SK-N-SH (cell line): ENCODE measurements at regions not wholly inside any gene's neighbourhood (a gene's known extent, or its start where the extent isn't known, plus 50 kb on each side); places are given as distances from the start of the nearest gene placed in this dataset.

ENCODE experiments used
- CTCF ChIA-PET: fragments of 300-600, 350-600 bp; formaldehyde crosslinking; extraction: SDS; loops from one replicate; lab custom pipeline; 2021; lab: Yijun Ruan, JAX
- POLR2A ChIA-PET: fragments of 350-600 bp; sonication (Branson Sonifier 250); formaldehyde crosslinking; extraction: SDS; loops from one replicate; lab custom pipeline; 2020; ENCODE audit warnings: antibody characterized with exemption, inconsistent platforms; lab: Yijun Ruan, JAX
- DNase-seq: peaks from one replicate; pipeline ENCODE4 v3.0.0; 2012
- H2AFZ ChIP-seq: fragments of 200-600 bp; sonication (generic); 2 replicates; pipeline ENCODE4 v1.8.1; 2016; ENCODE audit warnings: antibody characterized with exemption, mild to moderate bottlenecking, low read depth
- H3F3A ChIP-seq: fragments of 200-600 bp; sonication (generic); replicated peaks from 2 replicates; pipeline ENCODE3; 2016; ENCODE audit warnings: antibody characterized with exemption, mild to moderate bottlenecking; ENCODE audit not compliant: insufficient read depth
- H3K27ac ChIP-seq, 2 experiments: fragments of 200-500 bp in 1 of 2; fragments of 200-600 bp in 1 of 2; sonication (Bioruptor generic) in 1 of 2; sonication (generic), shearing (Covaris generic) in 1 of 2; 2 replicates each; pipeline versions ENCODE4 v1.5.1 to v1.6.1; 2014 to 2016; ENCODE audit warnings: low read depth in 2 of 2, inconsistent platforms in 1 of 2, low read length in 1 of 2, mild to moderate bottlenecking in 1 of 2, mixed read lengths in 1 of 2
- H3K27me3 ChIP-seq: fragments of 200-600 bp; sonication (generic), shearing (Covaris generic); 2 replicates; pipeline ENCODE4 v1.6.1; 2016; ENCODE audit warnings: mixed run types; ENCODE audit not compliant: insufficient read depth
- H3K36me3 ChIP-seq, 2 experiments: fragments of 200-500 bp in 1 of 2; fragments of 200-600 bp in 1 of 2; sonication (Bioruptor generic) in 1 of 2; sonication (generic) in 1 of 2; replicated peaks in 1 of 2; 2 replicates each; pipeline versions ENCODE3 to v1.5.1; 2014 to 2016; ENCODE audit warnings: low read length in 1 of 2, mild to moderate bottlenecking in 1 of 2; ENCODE audit not compliant: insufficient read depth in 2 of 2, control insufficient read depth in 1 of 2
- H3K4me1 ChIP-seq, 2 experiments: fragments of 200-500 bp in 1 of 2; fragments of 200-600 bp in 1 of 2; sonication (Bioruptor generic) in 1 of 2; sonication (generic), shearing (Covaris generic) in 1 of 2; 2 replicates each; pipeline versions ENCODE4 v1.5.1 to v1.6.1; 2014 to 2016; ENCODE audit warnings: low read depth in 1 of 2, low read length in 1 of 2, mixed run types in 1 of 2; ENCODE audit not compliant: insufficient read depth in 2 of 2, control insufficient read depth in 1 of 2
- H3K4me2 ChIP-seq: fragments of 200-600 bp; sonication (generic), shearing (Covaris generic); 2 replicates; pipeline ENCODE4 v1.6.1; 2017; ENCODE audit warnings: mixed run types
- H3K4me3 ChIP-seq, 2 experiments: fragments of 200-500 bp in 1 of 2; fragments of 200-600 bp in 1 of 2; sonication (Bioruptor generic) in 1 of 2; sonication (generic), shearing (Covaris generic) in 1 of 2; 2 replicates each; pipeline versions ENCODE4 v1.5.1 to v1.8.1; 2014 to 2016; ENCODE audit warnings: low read depth in 2 of 2, inconsistent platforms in 1 of 2, low read length in 1 of 2, mild to moderate bottlenecking in 1 of 2, mixed read lengths in 1 of 2, moderate library complexity in 1 of 2
- H3K79me2 ChIP-seq: fragments of 200-600 bp; sonication (generic); 2 replicates; pipeline ENCODE4 v1.8.1; 2017; ENCODE audit warnings: mild to moderate bottlenecking; ENCODE audit not compliant: insufficient read depth
- H3K9ac ChIP-seq: fragments of 200-600 bp; sonication (generic); 2 replicates; pipeline ENCODE4 v1.6.1; 2017; ENCODE audit warnings: mixed run types
- H3K9me2 ChIP-seq: fragments of 200-600 bp; sonication (generic); 2 replicates; pipeline ENCODE4 v1.6.1; 2017; ENCODE audit warnings: mixed run types
- H3K9me3 ChIP-seq: fragments of 200-600 bp; sonication (generic); 2 replicates; pipeline ENCODE4 v1.6.1; 2017; ENCODE audit warnings: mixed run types, mild to moderate bottlenecking, moderate library complexity
- H4K20me1 ChIP-seq: fragments of 200-600 bp; sonication (generic); 2 replicates; pipeline ENCODE4 v1.6.1; 2017; ENCODE audit warnings: mild to moderate bottlenecking, mixed run types; ENCODE audit not compliant: insufficient read depth
- CHD2 ChIP-seq: fragments of 150-350 bp; IDR thresholded peaks from 2 replicates; pipeline ENCODE4 v1.6.1; 2018; ENCODE audit warnings: low read length; ENCODE audit not compliant: partially characterized antibody
- CTCF ChIP-seq: fragments of 200-600 bp; sonication (generic); IDR thresholded peaks from 2 replicates; pipeline ENCODE4 v1.6.1; 2017; ENCODE audit warnings: antibody characterized with exemption, mild to moderate bottlenecking, moderate library complexity
- EP300 ChIP-seq, 2 experiments: IDR thresholded peaks; 2 replicates each; pipeline versions ENCODE4 v1.4.0 to v1.6.1; 2012; ENCODE audit warnings: borderline replicate concordance in 1 of 2, low read depth in 1 of 2, low read length in 1 of 2
- EZH2phosphoT487 ChIP-seq: fragments of 200-600 bp; sonication (generic); IDR thresholded peaks from 2 replicates; pipeline ENCODE4 v1.6.1; 2017; ENCODE audit warnings: low read depth, mixed run types, mild to moderate bottlenecking, antibody characterized with exemption, moderate library complexity, borderline replicate concordance
- FOSL2 ChIP-seq: IDR thresholded peaks from 2 replicates; pipeline ENCODE4 v1.4.0; 2012; ENCODE audit warnings: low read depth, mild to moderate bottlenecking, moderate library complexity, borderline replicate concordance
- MAX ChIP-seq: IDR thresholded peaks from 2 replicates; pipeline ENCODE4 v1.4.0; 2012; ENCODE audit warnings: low read depth
- MEF2A ChIP-seq: IDR thresholded peaks from 2 replicates; pipeline ENCODE4 v1.4.0; 2012; ENCODE audit warnings: low read depth, borderline replicate concordance
- NFIC ChIP-seq: IDR thresholded peaks from 2 replicates; pipeline ENCODE4 v1.4.0; 2012; ENCODE audit warnings: borderline replicate concordance
- NRF1 ChIP-seq: IDR thresholded peaks from 2 replicates; pipeline ENCODE4 v1.6.1; 2012; ENCODE audit warnings: low read depth, mild to moderate bottlenecking, low read length
- PBX3 ChIP-seq: IDR thresholded peaks from 2 replicates; pipeline ENCODE4; 2012
- POLR2AphosphoS5 ChIP-seq: IDR thresholded peaks from 2 replicates; pipeline ENCODE4 v1.6.1; 2012; ENCODE audit warnings: low read depth, low read length
- RCOR1 ChIP-seq: fragments of 150-350 bp; IDR thresholded peaks from 2 replicates; pipeline ENCODE4 v1.6.1; 2017; ENCODE audit warnings: antibody characterized with exemption, low read length
- TEAD4 ChIP-seq: IDR thresholded peaks from 2 replicates; pipeline ENCODE4 v1.4.0; 2012; ENCODE audit warnings: mild to moderate bottlenecking, borderline replicate concordance; ENCODE audit not compliant: insufficient read depth
- USF2 ChIP-seq: fragments of 150-350 bp; IDR thresholded peaks from 2 replicates; pipeline ENCODE4 v1.6.1; 2017; ENCODE audit warnings: antibody characterized with exemption, low read length, low read depth, borderline replicate concordance
- WGBS: methylation state at CpG from one replicate; pipeline ENCODE4 v1.1.6; 2017; ENCODE audit warnings: low lambda C conversion rate; 5-methylcytosine and 5-hydroxymethylcytosine counted together
- TF ChIP-seq, protein P1 (sequence below): IDR thresholded peaks from 2 replicates; pipeline ENCODE4 v1.6.1; 2012; ENCODE audit warnings: mild to moderate bottlenecking, low read depth, low read length, moderate library complexity
- TF ChIP-seq, protein P2 (sequence below): fragments of 150-350 bp; IDR thresholded peaks from 2 replicates; pipeline ENCODE4 v1.6.1; 2016; ENCODE audit warnings: mild to moderate bottlenecking, low read depth, low read length

- H3K9me3 ChIP-seq, result peaks cover 4% of the 10 kb centered on the region; the same call in 1 of the 2 replicates
- no peaks in the 10 kb centered on the region for H3K79me2 ChIP-seq
- TF ChIP-seq USF2 (no peak), CHD2 (no peak), POLR2AphosphoS5 (no peak), RCOR1 (no peak), NRF1 (no peak), TEAD4 (no peak), EP300 (IDR thresholded peaks at IDR 0.05; ENCODE audit: borderline replicate concordance in 1 of 2, low read depth in 1 of 2, low read length in 1 of 2) (no peak), MAX (no peak), FOSL2 (no peak), MEF2A (no peak), PBX3 (no peak), EZH2phosphoT487 (no peak), NFIC (no peak), CTCF (no peak)
- TF ChIP-seq, protein P1, sequence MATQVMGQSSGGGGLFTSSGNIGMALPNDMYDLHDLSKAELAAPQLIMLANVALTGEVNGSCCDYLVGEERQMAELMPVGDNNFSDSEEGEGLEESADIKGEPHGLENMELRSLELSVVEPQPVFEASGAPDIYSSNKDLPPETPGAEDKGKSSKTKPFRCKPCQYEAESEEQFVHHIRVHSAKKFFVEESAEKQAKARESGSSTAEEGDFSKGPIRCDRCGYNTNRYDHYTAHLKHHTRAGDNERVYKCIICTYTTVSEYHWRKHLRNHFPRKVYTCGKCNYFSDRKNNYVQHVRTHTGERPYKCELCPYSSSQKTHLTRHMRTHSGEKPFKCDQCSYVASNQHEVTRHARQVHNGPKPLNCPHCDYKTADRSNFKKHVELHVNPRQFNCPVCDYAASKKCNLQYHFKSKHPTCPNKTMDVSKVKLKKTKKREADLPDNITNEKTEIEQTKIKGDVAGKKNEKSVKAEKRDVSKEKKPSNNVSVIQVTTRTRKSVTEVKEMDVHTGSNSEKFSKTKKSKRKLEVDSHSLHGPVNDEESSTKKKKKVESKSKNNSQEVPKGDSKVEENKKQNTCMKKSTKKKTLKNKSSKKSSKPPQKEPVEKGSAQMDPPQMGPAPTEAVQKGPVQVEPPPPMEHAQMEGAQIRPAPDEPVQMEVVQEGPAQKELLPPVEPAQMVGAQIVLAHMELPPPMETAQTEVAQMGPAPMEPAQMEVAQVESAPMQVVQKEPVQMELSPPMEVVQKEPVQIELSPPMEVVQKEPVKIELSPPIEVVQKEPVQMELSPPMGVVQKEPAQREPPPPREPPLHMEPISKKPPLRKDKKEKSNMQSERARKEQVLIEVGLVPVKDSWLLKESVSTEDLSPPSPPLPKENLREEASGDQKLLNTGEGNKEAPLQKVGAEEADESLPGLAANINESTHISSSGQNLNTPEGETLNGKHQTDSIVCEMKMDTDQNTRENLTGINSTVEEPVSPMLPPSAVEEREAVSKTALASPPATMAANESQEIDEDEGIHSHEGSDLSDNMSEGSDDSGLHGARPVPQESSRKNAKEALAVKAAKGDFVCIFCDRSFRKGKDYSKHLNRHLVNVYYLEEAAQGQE, result no peak
- TF ChIP-seq, protein P2, sequence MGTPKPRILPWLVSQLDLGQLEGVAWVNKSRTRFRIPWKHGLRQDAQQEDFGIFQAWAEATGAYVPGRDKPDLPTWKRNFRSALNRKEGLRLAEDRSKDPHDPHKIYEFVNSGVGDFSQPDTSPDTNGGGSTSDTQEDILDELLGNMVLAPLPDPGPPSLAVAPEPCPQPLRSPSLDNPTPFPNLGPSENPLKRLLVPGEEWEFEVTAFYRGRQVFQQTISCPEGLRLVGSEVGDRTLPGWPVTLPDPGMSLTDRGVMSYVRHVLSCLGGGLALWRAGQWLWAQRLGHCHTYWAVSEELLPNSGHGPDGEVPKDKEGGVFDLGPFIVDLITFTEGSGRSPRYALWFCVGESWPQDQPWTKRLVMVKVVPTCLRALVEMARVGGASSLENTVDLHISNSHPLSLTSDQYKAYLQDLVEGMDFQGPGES, result no peak
- no peaks in the 10 kb centered on the region for H3K9me2 ChIP-seq
- no peak overlapping the region for H3K4me2 ChIP-seq
- H3K27me3 ChIP-seq, result no peaks in the 10 kb centered on the region
- 34% methylated on average over 14 of the region's 14 CpGs for WGBS
- no peak for DNase-seq
- H3K36me3 ChIP-seq, result no peaks in the 10 kb centered on the region
- H3F3A ChIP-seq, result no peaks in the 10 kb centered on the region
- H3K9ac ChIP-seq, result no peak overlapping the region
- CTCF ChIA-PET, result interaction anchor here (1.0 to 1.5 kb wide), 2 partner anchors 8 to 12 kb away, joined by 3 read pairs; no protein-coding TSS in a partner anchor
- no peaks in the 10 kb centered on the region for H4K20me1 ChIP-seq
- no peak overlapping the region for H3K27ac ChIP-seq
- no peak overlapping the region for H2AFZ ChIP-seq
- no peaks in the 10 kb centered on the region; a peak in 1 of 4 replicates for H3K4me1 ChIP-seq
- H3K4me3 ChIP-seq, result no peak overlapping the region
- POLR2A ChIA-PET, result no interaction called here
Observed at GRCh38 chr7:98705626-98706025, 88.5 kb downstream of the NPTX2 start.
